Prostate gland (tissue), 2 donors: ENCODE measurements at regions not wholly inside any gene's neighbourhood (a gene's known extent, or its start where the extent isn't known, plus 50 kb on each side); places are given as distances from the start of the nearest gene placed in this dataset.

Experiments
- CTCF ChIP-seq, 4 experiments: fragments of 200-600 bp in 2 of 4; fragments of 450-650 bp in 2 of 4; sonication (generic) in 2 of 4; IDR thresholded peaks; 1 replicate in 3 of 4; 2 replicates in 1 of 4; pipeline ENCODE4 v1.5.1; 2016 to 2019; ENCODE audit warnings: antibody characterized with exemption in 4 of 4, mild to moderate bottlenecking in 2 of 4, moderate library complexity in 2 of 4
- POLR2A ChIP-seq: fragments of 450-650 bp; IDR thresholded peaks from one replicate; pipeline ENCODE4 v1.6.1; 2016; ENCODE audit warnings: antibody characterized with exemption, mild to moderate bottlenecking

GRCh38 chr3:127386490-127386889 lies 98.6 kb upstream of the PRR20G start:
- TF ChIP-seq CTCF (IDR thresholded peaks at IDR 0.05) (no peak), POLR2A (no peak)
